ENCODE measurements at regions not wholly inside any gene's neighbourhood (a gene's known extent, or its start where the extent isn't known, plus 50 kb on each side); places are given as distances from the start of the nearest gene placed in this dataset.

- TF ChIP-seq, protein P1, sequence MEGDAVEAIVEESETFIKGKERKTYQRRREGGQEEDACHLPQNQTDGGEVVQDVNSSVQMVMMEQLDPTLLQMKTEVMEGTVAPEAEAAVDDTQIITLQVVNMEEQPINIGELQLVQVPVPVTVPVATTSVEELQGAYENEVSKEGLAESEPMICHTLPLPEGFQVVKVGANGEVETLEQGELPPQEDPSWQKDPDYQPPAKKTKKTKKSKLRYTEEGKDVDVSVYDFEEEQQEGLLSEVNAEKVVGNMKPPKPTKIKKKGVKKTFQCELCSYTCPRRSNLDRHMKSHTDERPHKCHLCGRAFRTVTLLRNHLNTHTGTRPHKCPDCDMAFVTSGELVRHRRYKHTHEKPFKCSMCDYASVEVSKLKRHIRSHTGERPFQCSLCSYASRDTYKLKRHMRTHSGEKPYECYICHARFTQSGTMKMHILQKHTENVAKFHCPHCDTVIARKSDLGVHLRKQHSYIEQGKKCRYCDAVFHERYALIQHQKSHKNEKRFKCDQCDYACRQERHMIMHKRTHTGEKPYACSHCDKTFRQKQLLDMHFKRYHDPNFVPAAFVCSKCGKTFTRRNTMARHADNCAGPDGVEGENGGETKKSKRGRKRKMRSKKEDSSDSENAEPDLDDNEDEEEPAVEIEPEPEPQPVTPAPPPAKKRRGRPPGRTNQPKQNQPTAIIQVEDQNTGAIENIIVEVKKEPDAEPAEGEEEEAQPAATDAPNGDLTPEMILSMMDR (IDR thresholded peaks at IDR 0.05): no peak
Observed at GRCh38 chr5:53191548-53192165, 82.1 kb upstream of the MOCS2 start.

DNA sequence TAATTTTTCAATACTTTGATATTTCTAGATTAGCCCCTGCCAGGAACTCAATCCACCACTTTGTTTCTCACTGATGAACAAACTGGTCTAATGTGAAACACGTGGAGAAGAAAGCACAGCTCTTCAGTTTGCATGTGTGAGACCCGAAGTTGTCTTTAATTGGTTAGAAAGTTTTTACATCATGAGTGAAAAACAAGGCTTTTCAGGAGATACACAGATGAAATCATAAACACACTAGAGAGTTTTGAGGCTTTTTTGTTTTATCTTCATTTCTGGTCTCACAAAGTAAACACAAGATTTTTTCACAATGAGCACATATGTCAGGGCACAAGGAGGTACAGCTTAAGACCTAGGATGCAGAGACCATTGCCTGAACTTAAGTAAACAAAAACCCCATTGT is 84.5 kb upstream of the MOCS2 start:
- TF ChIP-seq, protein P1 (IDR thresholded peaks at IDR 0.05): no peak

DNA sequence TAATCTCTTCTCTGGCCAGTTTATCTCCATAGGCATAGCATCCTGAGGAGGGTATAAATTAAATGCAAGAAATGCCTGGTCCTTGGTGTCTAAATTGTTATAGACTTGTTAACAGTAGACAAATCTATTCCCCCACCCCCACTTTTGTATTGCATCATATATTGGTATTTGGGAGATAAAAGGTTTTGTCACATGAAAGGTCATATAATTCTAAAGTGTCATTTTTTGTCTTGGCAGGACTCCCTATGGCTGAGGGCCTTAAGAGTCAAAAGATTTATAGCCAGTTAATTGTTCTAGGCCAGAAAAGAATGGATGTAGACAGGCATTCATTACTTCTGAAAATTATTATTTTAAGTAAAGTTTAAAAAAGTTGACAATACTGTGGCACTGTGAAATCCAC is 90.3 kb upstream of the MOCS2 start:
- TF ChIP-seq, protein P1 (IDR thresholded peaks at IDR 0.05): no peak

GRCh38 chr5:53200306-53200705 is 90.7 kb upstream of the MOCS2 start:
- TF ChIP-seq, protein P1 (IDR thresholded peaks at IDR 0.05): no peak

DNA sequence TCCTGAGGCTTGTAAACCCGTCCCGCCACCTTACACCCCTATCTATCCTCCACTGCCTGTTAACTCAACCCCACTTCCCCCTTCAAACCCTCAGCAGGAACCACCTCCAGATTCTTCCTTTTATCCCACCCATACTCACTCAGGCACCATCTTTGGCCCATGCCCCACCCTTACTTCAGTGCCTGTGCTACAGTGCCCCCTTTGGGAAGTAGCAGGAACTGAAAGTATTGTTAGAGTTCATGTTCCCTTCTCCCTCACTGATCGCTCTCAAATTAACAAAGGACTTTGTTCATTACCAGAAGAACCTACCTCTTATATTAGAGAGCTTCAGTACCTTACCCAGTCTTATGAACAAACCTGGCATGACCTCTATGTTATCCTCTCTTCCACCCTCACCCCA is 92.2 kb upstream of the MOCS2 start:
- TF ChIP-seq, protein P1 (IDR thresholded peaks at IDR 0.05): peak; percentile 32; the same call in 1 of the 2 replicates

GRCh38 chr5:53206562-53206961 is 97.0 kb upstream of the MOCS2 start:
- TF ChIP-seq, protein P1 (IDR thresholded peaks at IDR 0.05): no peak

- TF ChIP-seq, protein P1 (IDR thresholded peaks at IDR 0.05): no peak
Observed at GRCh38 chr5:53211799-53212198, 102.2 kb upstream of the MOCS2 start.

DNA sequence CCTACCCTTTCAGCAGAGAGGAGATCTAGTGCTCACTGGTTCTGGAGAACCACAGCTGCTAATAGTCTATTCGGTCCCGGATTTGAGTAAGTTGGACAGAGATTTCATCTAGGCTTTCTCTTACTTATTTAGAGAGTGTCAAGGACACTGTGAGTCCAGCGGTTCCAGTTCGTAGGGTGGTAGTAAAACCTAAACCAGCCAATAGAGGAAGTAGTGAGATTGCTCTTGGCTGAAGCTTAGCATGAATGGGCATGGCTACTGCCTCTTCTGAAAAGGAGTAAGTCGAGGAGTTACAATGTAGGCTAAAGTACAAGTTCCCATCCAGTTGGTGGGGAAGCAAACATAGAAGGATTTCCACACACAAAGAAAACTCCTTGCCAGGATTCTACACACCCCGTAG is 109.6 kb upstream of the MOCS2 start:
- TF ChIP-seq, protein P1 (IDR thresholded peaks at IDR 0.05): no peak

Data from LNCAP (cell line).